Thyroid gland (tissue), 4 donors: ENCODE measurements at regions not wholly inside any gene's neighbourhood (a gene's known extent, or its start where the extent isn't known, plus 50 kb on each side); places are given as distances from the start of the nearest gene placed in this dataset.
"Not testable (repeated sequence)": the region's sequence is repeated elsewhere in the genome, so short reads cannot be mapped to it uniquely, and the experiment has no call there.

Experiments used
- DNase-seq, 2 donors: peaks; one replicate each; pipeline ENCODE4 v3.0.0-alpha.2; 2019
- H3K27ac ChIP-seq, 3 donors: fragments of 200-600 bp; sonication (generic); 1 replicate in 2 of 3; 2 replicates in 1 of 3; pipeline ENCODE4 v1.5.1; 2016 to 2019; ENCODE audit warnings: mild to moderate bottlenecking in 1 of 3, moderate library complexity in 1 of 3
- H3K27me3 ChIP-seq: fragments of 200-600 bp; sonication (generic); one replicate; pipeline ENCODE4 v1.5.1; 2019
- H3K36me3 ChIP-seq, 2 donors: fragments of 200-600 bp; sonication (generic); one replicate each; pipeline ENCODE4 v1.5.1; 2016 to 2019
- H3K4me1 ChIP-seq, 2 donors: fragments of 200-600 bp; sonication (generic); one replicate each; pipeline ENCODE4 v1.5.1; 2017 to 2019
- H3K4me3 ChIP-seq, 3 donors: fragments of 200-600 bp; sonication (generic); replicated peaks in 1 of 3; 1 replicate in 2 of 3; 2 replicates in 1 of 3; pipeline ENCODE4 v1.5.1; 2016; ENCODE audit warnings: mild to moderate bottlenecking in 1 of 3
- H3K9me3 ChIP-seq: fragments of 200-600 bp; sonication (generic); one replicate; pipeline ENCODE4 v1.5.1; 2017
- CTCF ChIP-seq, 6 experiments: fragments of 200-600 bp in 3 of 6; fragments of 450-650 bp in 3 of 6; sonication (generic) in 3 of 6; IDR thresholded peaks; one replicate each; pipeline ENCODE4 v1.5.1; 2016 to 2019; ENCODE audit warnings: antibody characterized with exemption in 6 of 6, mild to moderate bottlenecking in 2 of 6, inconsistent platforms in 1 of 6, moderate library complexity in 1 of 6
- POLR2A ChIP-seq, 2 donors: fragments of 450-650 bp; IDR thresholded peaks; one replicate each; pipeline ENCODE4 v1.6.1; 2017; ENCODE audit warnings: antibody characterized with exemption in 2 of 2, mild to moderate bottlenecking in 2 of 2, moderate library complexity in 1 of 2
- WGBS, 2 donors: methylation state at CpG; one replicate each; pipeline ENCODE4 v1.1.5; 2017; 5-methylcytosine and 5-hydroxymethylcytosine counted together
- intact Hi-C: fragments of 100-400 bp; cut with DNase I; formaldehyde crosslinking; loops from one replicate; pipeline ENCODE4 v1.15.1; 2023

GRCh38 chr20:53782612-53783246 is 189.1 kb upstream of the ZNF217 start:
- Histone ChIP-seq H3K4me3 (no peak overlapping the region), H3K9me3 (no peaks in the 10 kb centered on the region), H3K27me3 (no peaks in the 10 kb centered on the region), H3K4me1 (peaks cover 6 to 14% of the 10 kb centered on the region in 2 donors), H3K36me3 (no peaks in the 10 kb centered on the region), H3K27ac (no peak overlapping the region)
- TF ChIP-seq POLR2A (IDR thresholded peaks at IDR 0.05), result no peak
- no peak for TF ChIP-seq CTCF (IDR thresholded peaks at IDR 0.05)
- no peak for DNase-seq
- WGBS, 2 donors, result 96 to 97% methylated on average over 4 of the region's 4 CpGs
- intact Hi-C loops, result no loop called here

GRCh38 chr20:53779822-53780221 is 186.2 kb upstream of the ZNF217 start:
- no peaks in the 10 kb centered on the region for H3K4me1 ChIP-seq
- TF ChIP-seq POLR2A (IDR thresholded peaks at IDR 0.05) (no peak), CTCF (IDR thresholded peaks at IDR 0.05) (no peak)
- no peaks in the 10 kb centered on the region for H3K36me3 ChIP-seq
- H3K27me3 ChIP-seq, result no peaks in the 10 kb centered on the region
- no peaks in the 10 kb centered on the region for H3K9me3 ChIP-seq
- no peak overlapping the region for H3K4me3 ChIP-seq
- intact Hi-C loops, result no loop called here
- no peak overlapping the region for H3K27ac ChIP-seq
- 53 to 76% methylated on average over 1 of the region's 1 CpG for WGBS, 2 donors
- DNase-seq, result no peak

- WGBS, 2 donors, result 95 to 96% methylated on average over 7 of the region's 7 CpGs
- TF ChIP-seq POLR2A (IDR thresholded peaks at IDR 0.05) (no peak), CTCF (IDR thresholded peaks at IDR 0.05) (no peak)
- H3K36me3 ChIP-seq, result no peaks in the 10 kb centered on the region
- peaks cover 0 to 3% of the 10 kb centered on the region in 2 donors for H3K4me1 ChIP-seq
- DNase-seq, result no peak
- H3K27me3 ChIP-seq, result no peaks in the 10 kb centered on the region
- intact Hi-C loops, result no loop called here
- H3K27ac ChIP-seq, result no peak overlapping the region
- no peak overlapping the region for H3K4me3 ChIP-seq
- no peaks in the 10 kb centered on the region for H3K9me3 ChIP-seq
Measured at GRCh38 chr20:53778736-53779135, 185.1 kb upstream of the ZNF217 start.

GRCh38 chr20:53778041-53778516 is 184.4 kb upstream of the ZNF217 start:
- 78 to 90% methylated on average over 7 to 9 of the region's 9 CpGs for WGBS, 2 donors
- Histone ChIP-seq H3K9me3 (no peaks in the 10 kb centered on the region), H3K27ac (no peak overlapping the region), H3K27me3 (no peaks in the 10 kb centered on the region), H3K4me3 (no peak overlapping the region), H3K36me3 (no peaks in the 10 kb centered on the region), H3K4me1 (peaks cover 0 to 3% of the 10 kb centered on the region in 2 donors)
- TF ChIP-seq POLR2A (IDR thresholded peaks at IDR 0.05) (no peak), CTCF (IDR thresholded peaks at IDR 0.05) (no peak)
- intact Hi-C loops, result no loop called here
- no peak for DNase-seq

- H3K36me3 ChIP-seq, H3K9me3 ChIP-seq, H3K27ac ChIP-seq, intact Hi-C loops, H3K27me3 ChIP-seq, H3K4me3 ChIP-seq, H3K4me1 ChIP-seq, DNase-seq: not testable (repeated sequence)
- 91 to 94% methylated on average over 7 of the region's 7 CpGs for WGBS, 2 donors
Measured at GRCh38 chr20:53777402-53777801, 183.8 kb upstream of the ZNF217 start.
